Keratinocyte (primary cell): ENCODE measurements at regions not wholly inside any gene's neighbourhood (a gene's known extent, or its start where the extent isn't known, plus 50 kb on each side); places are given as distances from the start of the nearest gene placed in this dataset.
"Not testable (repeated sequence)": the region's sequence is repeated elsewhere in the genome, so short reads cannot be mapped to it uniquely, and the experiment has no call there.

Experiments
- CTCF ChIP-seq, 3 experiments: IDR thresholded peaks in 1 of 3; conservative IDR thresholded peaks in 1 of 3; optimal IDR thresholded peaks in 1 of 3; 2 replicates in 2 of 3; 3 replicates in 1 of 3; pipeline versions ENCODE3 to v1.5.1; 2011; ENCODE audit warnings: low read length in 3 of 3, mild to moderate bottlenecking in 3 of 3, moderate library complexity in 2 of 3, control low read depth in 1 of 3, inconsistent platforms in 1 of 3; ENCODE audit not compliant: insufficient read depth in 2 of 3; ENCODE audit errors: extremely low read depth in 1 of 3
- EZH2 ChIP-seq: IDR thresholded peaks from one replicate; pipeline ENCODE4 v1.6.1; 2012; ENCODE audit warnings: inconsistent platforms, mild to moderate bottlenecking, low read length, moderate library complexity

DNA sequence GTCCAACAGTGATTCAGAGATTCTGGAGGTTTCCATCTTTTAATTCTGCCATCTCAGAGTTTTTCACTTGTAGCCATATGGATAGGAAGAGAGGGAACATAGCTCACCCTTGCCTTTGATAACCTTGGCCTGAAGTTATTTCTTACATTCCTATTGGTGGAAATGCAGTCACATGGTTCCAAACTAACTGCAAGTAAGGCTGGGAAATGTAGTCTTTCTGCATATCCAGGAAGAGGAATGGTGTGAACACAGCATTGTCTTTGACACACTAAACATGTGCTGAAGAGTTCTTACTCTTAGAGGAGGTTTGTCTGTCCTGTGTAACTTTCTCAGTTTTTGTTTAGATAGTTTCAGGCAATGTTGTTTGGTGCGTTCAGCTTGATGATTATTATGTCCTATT, 78.7 kb downstream of the DEFB131A start:
- not testable (repeated sequence) for TF ChIP-seq EZH2; CTCF (optimal IDR thresholded peaks at IDR 0.05 in 1 of 3, IDR thresholded peaks at IDR 0.05 in 1 of 3, conservative IDR thresholded peaks at IDR 0.05 in 1 of 3; ENCODE audit: extremely low read depth in 1 of 3, insufficient read depth in 2 of 3, low read length in 3 of 3)
